ENCODE measurements at regions not wholly inside any gene's neighbourhood (a gene's known extent, or its start where the extent isn't known, plus 50 kb on each side); places are given as distances from the start of the nearest gene placed in this dataset.

DNA sequence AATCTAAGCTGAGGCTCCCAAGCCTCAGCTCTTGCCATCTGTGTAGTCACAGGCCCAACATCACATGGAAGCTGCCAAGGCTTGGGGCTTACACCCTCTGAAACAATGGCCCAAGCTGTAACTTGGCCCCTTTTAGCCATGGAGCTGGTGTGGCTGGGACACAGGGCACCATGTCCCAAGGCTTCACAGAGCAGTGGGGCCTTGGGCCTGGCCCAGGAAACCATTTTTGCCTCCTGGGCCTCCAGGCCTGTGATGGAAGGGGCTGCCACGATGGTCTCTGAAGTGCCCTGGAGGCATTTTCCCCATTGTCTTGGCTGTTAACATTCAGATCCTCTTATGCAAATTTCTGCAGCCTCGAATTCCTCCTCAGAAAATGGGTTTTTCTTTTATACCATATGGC lies 952.3 kb upstream of the GOT2 start:
- H3K27ac ChIP-seq: no peak overlapping the region
- TF ChIP-seq POLR2AphosphoS5 (IDR thresholded peaks at IDR 0.05) (no peak), POLR2A (IDR thresholded peaks at IDR 0.05) (no peak), CTCF (IDR thresholded peaks at IDR 0.05) (no peak)
- DNase-seq (ENCODE audit: low spot score): no peak
- intact Hi-C loops (cut with DNase I): no loop called here
- no peaks in the 10 kb centered on the region for H3K36me3 ChIP-seq
- H3K4me1 ChIP-seq (replicated peaks): no peaks in the 10 kb centered on the region
- H3K27me3 ChIP-seq (replicated peaks; ENCODE audit: insufficient read depth): no peaks in the 10 kb centered on the region
- WGBS: 72% methylated on average over 2 of the region's 2 CpGs
- no peaks in the 10 kb centered on the region for H3K9me3 ChIP-seq
- no peak overlapping the region for H3K4me3 ChIP-seq

GRCh38 chr16:59684911-59685310 lies 950.8 kb upstream of the GOT2 start:
- intact Hi-C loops (cut with DNase I): no loop called here
- no peaks in the 10 kb centered on the region for H3K9me3 ChIP-seq
- no peaks in the 10 kb centered on the region for H3K36me3 ChIP-seq
- no peaks in the 10 kb centered on the region for H3K4me1 ChIP-seq (replicated peaks)
- TF ChIP-seq POLR2AphosphoS5 (IDR thresholded peaks at IDR 0.05): no peak
- no peak for TF ChIP-seq POLR2A (IDR thresholded peaks at IDR 0.05)
- TF ChIP-seq CTCF (IDR thresholded peaks at IDR 0.05): no peak
- H3K4me3 ChIP-seq: no peak overlapping the region
- H3K27ac ChIP-seq: no peak overlapping the region
- DNase-seq (ENCODE audit: low spot score): no peak
- no peaks in the 10 kb centered on the region for H3K27me3 ChIP-seq (replicated peaks; ENCODE audit: insufficient read depth)

GRCh38 chr16:59683709-59684108 lies 949.6 kb upstream of the GOT2 start:
- WGBS: 89% methylated on average over 1 of the region's 1 CpG
- Histone ChIP-seq H3K4me3 (no peak overlapping the region), H3K9me3 (no peaks in the 10 kb centered on the region), H3K27me3 (replicated peaks; ENCODE audit: insufficient read depth) (no peaks in the 10 kb centered on the region), H3K36me3 (no peaks in the 10 kb centered on the region), H3K4me1 (replicated peaks) (no peaks in the 10 kb centered on the region), H3K27ac (no peak overlapping the region)
- intact Hi-C loops (cut with DNase I): no loop called here
- TF ChIP-seq POLR2AphosphoS5 (IDR thresholded peaks at IDR 0.05) (no peak), CTCF (IDR thresholded peaks at IDR 0.05) (no peak), POLR2A (IDR thresholded peaks at IDR 0.05) (no peak)
- DNase-seq (ENCODE audit: low spot score): no peak

DNA sequence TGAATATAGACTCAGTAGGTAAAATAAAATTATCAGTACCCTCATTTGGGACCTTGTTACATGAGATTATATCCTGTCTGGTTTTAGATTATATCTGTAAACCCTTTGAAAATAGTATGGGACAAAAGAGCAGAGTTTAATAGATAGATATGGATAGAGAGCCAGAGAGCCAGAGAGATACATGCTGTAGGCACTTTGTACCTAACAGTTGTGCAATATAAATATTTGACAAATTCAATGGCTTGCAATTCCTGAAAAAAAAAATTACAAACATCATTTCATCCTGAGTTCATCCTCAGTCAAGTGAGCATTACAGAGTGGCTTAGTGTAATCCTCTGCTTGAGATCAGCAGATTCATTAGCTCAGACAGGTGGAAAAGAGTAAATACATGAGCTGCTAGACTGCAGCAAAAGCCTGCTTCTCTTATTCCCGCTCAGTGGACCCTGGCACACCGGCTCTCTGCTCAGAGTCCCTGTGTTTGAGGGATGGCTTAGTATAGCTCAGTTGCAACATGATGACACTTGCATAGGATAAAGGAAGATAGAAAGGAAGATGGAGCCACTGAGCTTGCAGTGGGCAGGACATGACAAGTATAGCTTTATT lies 931.6 kb upstream of the GOT2 start:
- WGBS: 63% methylated on average over 2 of the region's 2 CpGs
- no peaks in the 10 kb centered on the region for H3K27me3 ChIP-seq (replicated peaks; ENCODE audit: insufficient read depth)
- H3K4me1 ChIP-seq (replicated peaks): no peaks in the 10 kb centered on the region
- H3K4me3 ChIP-seq: no peak overlapping the region
- H3K36me3 ChIP-seq: no peaks in the 10 kb centered on the region
- H3K27ac ChIP-seq: no peak overlapping the region
- no peak for DNase-seq (ENCODE audit: low spot score)
- H3K9me3 ChIP-seq: no peaks in the 10 kb centered on the region
- intact Hi-C loops (cut with DNase I): no loop called here
- no peak for TF ChIP-seq CTCF (IDR thresholded peaks at IDR 0.05)
- TF ChIP-seq POLR2AphosphoS5 (IDR thresholded peaks at IDR 0.05): no peak
- TF ChIP-seq POLR2A (IDR thresholded peaks at IDR 0.05): no peak

GRCh38 chr16:59658572-59658971 lies 924.5 kb upstream of the GOT2 start:
- WGBS: 76% methylated on average over 3 of the region's 3 CpGs
- TF ChIP-seq CTCF (IDR thresholded peaks at IDR 0.05): no peak
- TF ChIP-seq POLR2AphosphoS5 (IDR thresholded peaks at IDR 0.05): no peak
- TF ChIP-seq POLR2A (IDR thresholded peaks at IDR 0.05): no peak
- H3K4me3 ChIP-seq: no peak overlapping the region
- intact Hi-C loops (cut with DNase I): no loop called here
- DNase-seq (ENCODE audit: low spot score): no peak
- no peak overlapping the region for H3K27ac ChIP-seq
- H3K4me1 ChIP-seq (replicated peaks): no peaks in the 10 kb centered on the region
- no peaks in the 10 kb centered on the region for H3K9me3 ChIP-seq
- no peaks in the 10 kb centered on the region for H3K36me3 ChIP-seq
- H3K27me3 ChIP-seq (replicated peaks; ENCODE audit: insufficient read depth): no peaks in the 10 kb centered on the region

Data from prostate gland (tissue), 2 donors.